ENCODE measurements at regions not wholly inside any gene's neighbourhood (a gene's known extent, or its start where the extent isn't known, plus 50 kb on each side); places are given as distances from the start of the nearest gene placed in this dataset.

DNA sequence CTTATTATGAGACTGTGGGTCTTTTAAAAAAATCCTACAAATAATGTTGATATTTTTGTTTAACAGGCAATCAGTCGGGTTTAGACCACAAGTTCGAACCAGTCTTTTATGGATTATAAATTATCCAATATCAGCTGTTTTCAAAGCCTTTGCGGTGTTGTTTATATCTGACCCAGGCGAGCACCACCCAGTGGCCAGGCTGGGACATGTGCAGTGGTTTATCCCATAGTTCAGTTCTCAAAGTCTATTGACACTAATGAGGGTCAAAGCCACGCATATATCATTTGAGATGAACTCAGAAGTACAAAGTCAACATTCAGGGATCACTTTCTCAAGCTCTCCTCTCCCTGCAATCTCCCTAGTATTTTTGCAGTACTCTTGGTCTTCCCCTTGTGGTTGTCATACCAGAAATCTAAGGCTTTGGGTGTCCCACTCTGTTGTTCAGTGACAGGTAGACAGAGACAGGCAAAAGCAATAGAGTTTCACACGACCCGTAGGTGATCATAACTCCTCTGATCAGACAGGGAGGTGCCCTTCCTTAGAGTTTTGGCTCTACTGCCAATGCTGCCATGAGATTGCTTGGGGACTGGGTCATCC, 117.4 kb upstream of the POM121L12 start:
- no peak for TF ChIP-seq GATA2 (IDR thresholded peaks at IDR 0.05; ENCODE audit: low read depth, low read length)
- TF ChIP-seq GATA3 (IDR thresholded peaks at IDR 0.05; ENCODE audit: low read depth, low read length) = no peak
